ENCODE measurements at regions not wholly inside any gene's neighbourhood (a gene's known extent, or its start where the extent isn't known, plus 50 kb on each side); places are given as distances from the start of the nearest gene placed in this dataset.

GRCh38 chr11:116416852-116417251 is 355.9 kb downstream of the BUD13 start:
- TF ChIP-seq POLR2AphosphoS5 (IDR thresholded peaks at IDR 0.05) (no peak), EP300 (IDR thresholded peaks at IDR 0.05) (no peak), CTCF (IDR thresholded peaks at IDR 0.05) (no peak), POLR2A (IDR thresholded peaks at IDR 0.05) (no peak)
- no peaks in the 10 kb centered on the region for H3K36me3 ChIP-seq
- DNase-seq (no peak), ATAC-seq (ENCODE audit: low FRiP score in 2 of 2) (no peak)
- H3K4me3 ChIP-seq, result no peak overlapping the region
- H3K27me3 ChIP-seq, result no peaks in the 10 kb centered on the region
- H3K9me3 ChIP-seq, result no peaks in the 10 kb centered on the region
- WGBS, 2 donors, result 89 to 100% methylated on average over 1 of the region's 1 CpG
- no peak overlapping the region for H3K27ac ChIP-seq
- no peaks in the 10 kb centered on the region for H3K4me1 ChIP-seq

- ATAC-seq (ENCODE audit: low FRiP score in 2 of 2) (no peak), DNase-seq (no peak)
- no peaks in the 10 kb centered on the region for H3K36me3 ChIP-seq
- H3K4me3 ChIP-seq, result no peak overlapping the region
- TF ChIP-seq POLR2AphosphoS5 (IDR thresholded peaks at IDR 0.05) (no peak), EP300 (IDR thresholded peaks at IDR 0.05) (no peak), POLR2A (IDR thresholded peaks at IDR 0.05) (no peak)
- H3K27me3 ChIP-seq, result no peaks in the 10 kb centered on the region
- no peaks in the 10 kb centered on the region for H3K9me3 ChIP-seq
- H3K27ac ChIP-seq, result no peak overlapping the region
- 61 to 72% methylated on average over 6 of the region's 6 CpGs for WGBS, 2 donors
- H3K4me1 ChIP-seq, result no peaks in the 10 kb centered on the region
These were observed 357.7 kb downstream of the BUD13 start for GRCh38 chr11:116415095-116415494.

- no peaks in the 10 kb centered on the region for H3K27me3 ChIP-seq
- DNase-seq (no peak), ATAC-seq (ENCODE audit: low FRiP score in 2 of 2) (no peak)
- WGBS, 2 donors, result 66 to 75% methylated on average over 5 to 9 of the region's 9 CpGs
- no peak overlapping the region for H3K4me3 ChIP-seq
- no peak overlapping the region for H3K27ac ChIP-seq
- no peaks in the 10 kb centered on the region for H3K36me3 ChIP-seq
- H3K4me1 ChIP-seq, result no peaks in the 10 kb centered on the region
- no peaks in the 10 kb centered on the region for H3K9me3 ChIP-seq
- no peak for TF ChIP-seq POLR2A (IDR thresholded peaks at IDR 0.05)
- no peak for TF ChIP-seq POLR2AphosphoS5 (IDR thresholded peaks at IDR 0.05)
- TF ChIP-seq CTCF (IDR thresholded peaks at IDR 0.05), result no peak
- TF ChIP-seq EP300 (IDR thresholded peaks at IDR 0.05), result no peak
These were observed 358.4 kb downstream of the BUD13 start for GRCh38 chr11:116414357-116414880.

GRCh38 chr11:116413301-116414242 is 359.2 kb downstream of the BUD13 start:
- H3K36me3 ChIP-seq, result no peaks in the 10 kb centered on the region
- no peak for DNase-seq
- no peaks in the 10 kb centered on the region for H3K27me3 ChIP-seq
- H3K4me1 ChIP-seq, result no peaks in the 10 kb centered on the region
- no peak overlapping the region for H3K4me3 ChIP-seq
- TF ChIP-seq POLR2A (IDR thresholded peaks at IDR 0.05) (no peak), POLR2AphosphoS5 (IDR thresholded peaks at IDR 0.05) (no peak), CTCF (IDR thresholded peaks at IDR 0.05) (no peak), EP300 (IDR thresholded peaks at IDR 0.05) (no peak)
- ATAC-seq (ENCODE audit: low FRiP score in 2 of 2), result no peak
- H3K9me3 ChIP-seq, result no peaks in the 10 kb centered on the region
- 89 to 91% methylated on average over 2 of the region's 2 CpGs for WGBS, 2 donors
- H3K27ac ChIP-seq, result no peak overlapping the region

GRCh38 chr11:116412118-116412889 is 360.5 kb downstream of the BUD13 start:
- no peaks in the 10 kb centered on the region for H3K4me1 ChIP-seq
- no peak for TF ChIP-seq CTCF (IDR thresholded peaks at IDR 0.05)
- no peak for TF ChIP-seq POLR2A (IDR thresholded peaks at IDR 0.05)
- no peaks in the 10 kb centered on the region for H3K9me3 ChIP-seq
- DNase-seq, result no peak
- no peaks in the 10 kb centered on the region for H3K27me3 ChIP-seq
- H3K36me3 ChIP-seq, result no peaks in the 10 kb centered on the region
- H3K4me3 ChIP-seq, result no peak overlapping the region
- no peak for ATAC-seq (ENCODE audit: low FRiP score in 2 of 2)
- H3K27ac ChIP-seq, result no peak overlapping the region
- WGBS, 2 donors, result 72 to 85% methylated on average over 6 of the region's 6 CpGs
